SK-N-SH (cell line): ENCODE measurements at regions not wholly inside any gene's neighbourhood (a gene's known extent, or its start where the extent isn't known, plus 50 kb on each side); places are given as distances from the start of the nearest gene placed in this dataset.
A peak's percentile ranks its signal among the peaks of the same experiment; 100 is the strongest.

Experiments
- CTCF ChIA-PET: fragments of 300-600, 350-600 bp; formaldehyde crosslinking; extraction: SDS; loops from one replicate; lab custom pipeline; 2021; lab: Yijun Ruan, JAX
- POLR2A ChIA-PET: fragments of 350-600 bp; sonication (Branson Sonifier 250); formaldehyde crosslinking; extraction: SDS; loops from one replicate; lab custom pipeline; 2020; ENCODE audit warnings: antibody characterized with exemption, inconsistent platforms; lab: Yijun Ruan, JAX
- DNase-seq: peaks from one replicate; pipeline ENCODE4 v3.0.0; 2012
- H2AFZ ChIP-seq: fragments of 200-600 bp; sonication (generic); 2 replicates; pipeline ENCODE4 v1.8.1; 2016; ENCODE audit warnings: antibody characterized with exemption, mild to moderate bottlenecking, low read depth
- H3F3A ChIP-seq: fragments of 200-600 bp; sonication (generic); replicated peaks from 2 replicates; pipeline ENCODE3; 2016; ENCODE audit warnings: antibody characterized with exemption, mild to moderate bottlenecking; ENCODE audit not compliant: insufficient read depth
- H3K27ac ChIP-seq, 2 experiments: fragments of 200-500 bp in 1 of 2; fragments of 200-600 bp in 1 of 2; sonication (Bioruptor generic) in 1 of 2; sonication (generic), shearing (Covaris generic) in 1 of 2; 2 replicates each; pipeline versions ENCODE4 v1.5.1 to v1.6.1; 2014 to 2016; ENCODE audit warnings: low read depth in 2 of 2, inconsistent platforms in 1 of 2, low read length in 1 of 2, mild to moderate bottlenecking in 1 of 2, mixed read lengths in 1 of 2
- H3K27me3 ChIP-seq: fragments of 200-600 bp; sonication (generic), shearing (Covaris generic); 2 replicates; pipeline ENCODE4 v1.6.1; 2016; ENCODE audit warnings: mixed run types; ENCODE audit not compliant: insufficient read depth
- H3K36me3 ChIP-seq, 2 experiments: fragments of 200-500 bp in 1 of 2; fragments of 200-600 bp in 1 of 2; sonication (Bioruptor generic) in 1 of 2; sonication (generic) in 1 of 2; replicated peaks in 1 of 2; 2 replicates each; pipeline versions ENCODE3 to v1.5.1; 2014 to 2016; ENCODE audit warnings: low read length in 1 of 2, mild to moderate bottlenecking in 1 of 2; ENCODE audit not compliant: insufficient read depth in 2 of 2, control insufficient read depth in 1 of 2
- H3K4me1 ChIP-seq, 2 experiments: fragments of 200-500 bp in 1 of 2; fragments of 200-600 bp in 1 of 2; sonication (Bioruptor generic) in 1 of 2; sonication (generic), shearing (Covaris generic) in 1 of 2; 2 replicates each; pipeline versions ENCODE4 v1.5.1 to v1.6.1; 2014 to 2016; ENCODE audit warnings: low read depth in 1 of 2, low read length in 1 of 2, mixed run types in 1 of 2; ENCODE audit not compliant: insufficient read depth in 2 of 2, control insufficient read depth in 1 of 2
- H3K4me2 ChIP-seq: fragments of 200-600 bp; sonication (generic), shearing (Covaris generic); 2 replicates; pipeline ENCODE4 v1.6.1; 2017; ENCODE audit warnings: mixed run types
- H3K4me3 ChIP-seq, 2 experiments: fragments of 200-500 bp in 1 of 2; fragments of 200-600 bp in 1 of 2; sonication (Bioruptor generic) in 1 of 2; sonication (generic), shearing (Covaris generic) in 1 of 2; 2 replicates each; pipeline versions ENCODE4 v1.5.1 to v1.8.1; 2014 to 2016; ENCODE audit warnings: low read depth in 2 of 2, inconsistent platforms in 1 of 2, low read length in 1 of 2, mild to moderate bottlenecking in 1 of 2, mixed read lengths in 1 of 2, moderate library complexity in 1 of 2
- H3K79me2 ChIP-seq: fragments of 200-600 bp; sonication (generic); 2 replicates; pipeline ENCODE4 v1.8.1; 2017; ENCODE audit warnings: mild to moderate bottlenecking; ENCODE audit not compliant: insufficient read depth
- H3K9ac ChIP-seq: fragments of 200-600 bp; sonication (generic); 2 replicates; pipeline ENCODE4 v1.6.1; 2017; ENCODE audit warnings: mixed run types
- H3K9me2 ChIP-seq: fragments of 200-600 bp; sonication (generic); 2 replicates; pipeline ENCODE4 v1.6.1; 2017; ENCODE audit warnings: mixed run types
- H3K9me3 ChIP-seq: fragments of 200-600 bp; sonication (generic); 2 replicates; pipeline ENCODE4 v1.6.1; 2017; ENCODE audit warnings: mixed run types, mild to moderate bottlenecking, moderate library complexity
- H4K20me1 ChIP-seq: fragments of 200-600 bp; sonication (generic); 2 replicates; pipeline ENCODE4 v1.6.1; 2017; ENCODE audit warnings: mild to moderate bottlenecking, mixed run types; ENCODE audit not compliant: insufficient read depth
- CHD2 ChIP-seq: fragments of 150-350 bp; IDR thresholded peaks from 2 replicates; pipeline ENCODE4 v1.6.1; 2018; ENCODE audit warnings: low read length; ENCODE audit not compliant: partially characterized antibody
- CTCF ChIP-seq: fragments of 200-600 bp; sonication (generic); IDR thresholded peaks from 2 replicates; pipeline ENCODE4 v1.6.1; 2017; ENCODE audit warnings: antibody characterized with exemption, mild to moderate bottlenecking, moderate library complexity
- EP300 ChIP-seq, 2 experiments: IDR thresholded peaks; 2 replicates each; pipeline versions ENCODE4 v1.4.0 to v1.6.1; 2012; ENCODE audit warnings: borderline replicate concordance in 1 of 2, low read depth in 1 of 2, low read length in 1 of 2
- EZH2phosphoT487 ChIP-seq: fragments of 200-600 bp; sonication (generic); IDR thresholded peaks from 2 replicates; pipeline ENCODE4 v1.6.1; 2017; ENCODE audit warnings: low read depth, mixed run types, mild to moderate bottlenecking, antibody characterized with exemption, moderate library complexity, borderline replicate concordance
- GABPA ChIP-seq: IDR thresholded peaks from 2 replicates; pipeline ENCODE4 v1.4.0; 2012; ENCODE audit warnings: low read depth, mild to moderate bottlenecking
- GATA2 ChIP-seq: sonication (generic); formaldehyde crosslinking; IDR thresholded peaks from 2 replicates; pipeline ENCODE4 v1.5.0; 2020; ENCODE audit warnings: mild to moderate bottlenecking, missing genetic modification reagents
- MXI1 ChIP-seq: IDR thresholded peaks from 2 replicates; pipeline ENCODE4 v1.6.1; 2012; ENCODE audit warnings: mild to moderate bottlenecking, low read depth, low read length, improper control_type of control experiment
- RAD21 ChIP-seq: IDR thresholded peaks from 2 replicates; pipeline ENCODE4 v1.6.1; 2012; ENCODE audit warnings: mild to moderate bottlenecking, low read length
- SIN3A ChIP-seq: IDR thresholded peaks from 2 replicates; pipeline ENCODE4 v1.6.1; 2012; ENCODE audit warnings: low read depth, mild to moderate bottlenecking, low read length, moderate library complexity, borderline replicate concordance
- USF2 ChIP-seq: fragments of 150-350 bp; IDR thresholded peaks from 2 replicates; pipeline ENCODE4 v1.6.1; 2017; ENCODE audit warnings: antibody characterized with exemption, low read length, low read depth, borderline replicate concordance
- YY1 ChIP-seq: IDR thresholded peaks from 2 replicates; pipeline ENCODE4 v1.4.0; 2012; ENCODE audit warnings: low read depth, mild to moderate bottlenecking
- ZBTB33 ChIP-seq: IDR thresholded peaks from 2 replicates; pipeline ENCODE4 v1.4.0; 2012; ENCODE audit warnings: low read depth, borderline replicate concordance
- WGBS: methylation state at CpG from one replicate; pipeline ENCODE4 v1.1.6; 2017; ENCODE audit warnings: low lambda C conversion rate; 5-methylcytosine and 5-hydroxymethylcytosine counted together
- TF ChIP-seq, protein P1 (sequence below): IDR thresholded peaks from 2 replicates; pipeline ENCODE4 v1.4.0; 2012; ENCODE audit warnings: low read depth

GRCh38 chr16:87198881-87199280 lies 118.3 kb downstream of the C16orf95 start:
- H3K27ac ChIP-seq: no peak overlapping the region
- TF ChIP-seq RAD21: no peak
- no peak for TF ChIP-seq CTCF
- no peak for TF ChIP-seq GABPA
- no peak for TF ChIP-seq EZH2phosphoT487
- TF ChIP-seq MXI1: no peak
- TF ChIP-seq, protein P1, sequence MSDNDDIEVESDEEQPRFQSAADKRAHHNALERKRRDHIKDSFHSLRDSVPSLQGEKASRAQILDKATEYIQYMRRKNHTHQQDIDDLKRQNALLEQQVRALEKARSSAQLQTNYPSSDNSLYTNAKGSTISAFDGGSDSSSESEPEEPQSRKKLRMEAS: no peak
- no peak for TF ChIP-seq GATA2 (CRISPR knock-in tag)
- TF ChIP-seq YY1: no peak
- no peak for TF ChIP-seq ZBTB33
- TF ChIP-seq EP300 (IDR thresholded peaks at IDR 0.05; ENCODE audit: borderline replicate concordance in 1 of 2, low read depth in 1 of 2, low read length in 1 of 2): no peak
- H2AFZ ChIP-seq: no peak overlapping the region
- no peak overlapping the region for H3K4me2 ChIP-seq
- no peaks in the 10 kb centered on the region for H3K9me2 ChIP-seq
- H3K79me2 ChIP-seq: no peaks in the 10 kb centered on the region
- H3F3A ChIP-seq: no peaks in the 10 kb centered on the region
- POLR2A ChIA-PET: no interaction called here
- no peak overlapping the region for H3K4me3 ChIP-seq
- no peaks in the 10 kb centered on the region for H4K20me1 ChIP-seq
- H3K36me3 ChIP-seq: no peaks in the 10 kb centered on the region
- peaks cover 0 to 2% of the 10 kb centered on the region in 2 experiments; a peak in 1 of 4 replicates for H3K4me1 ChIP-seq
- DNase-seq: peak; percentile 37
- CTCF ChIA-PET: no interaction called here
- no peaks in the 10 kb centered on the region for H3K9me3 ChIP-seq
- WGBS: 28% methylated on average over 7 of the region's 8 CpGs
- peaks cover 58% of the 10 kb centered on the region; the same call in 1 of the 2 replicates for H3K27me3 ChIP-seq
- H3K9ac ChIP-seq: no peak overlapping the region

GRCh38 chr16:87199379-87199778 lies 117.8 kb downstream of the C16orf95 start:
- Histone ChIP-seq H3K27me3 (peaks cover 53% of the 10 kb centered on the region; the same call in 1 of the 2 replicates), H4K20me1 (no peaks in the 10 kb centered on the region), H3K4me1 (peaks cover 0 to 2% of the 10 kb centered on the region in 2 experiments; a peak in 1 of 4 replicates)
- 68% methylated on average over 3 of the region's 3 CpGs for WGBS
- POLR2A ChIA-PET: no interaction called here
- TF ChIP-seq SIN3A: no peak
- TF ChIP-seq USF2: no peak
- TF ChIP-seq, protein P1: no peak
- no peak for TF ChIP-seq CHD2
- TF ChIP-seq, all 33 proteins: peak for 0
- H3K27ac ChIP-seq: no peak overlapping the region
- no peak overlapping the region for H3K9ac ChIP-seq
- H3K4me3 ChIP-seq: no peak overlapping the region
- H3K4me2 ChIP-seq: no peak overlapping the region
- no peaks in the 10 kb centered on the region for H3K79me2 ChIP-seq
- CTCF ChIA-PET: interaction anchor here (4.7 kb wide), 1 partner anchor 80 kb away, joined by 79 read pairs; no protein-coding TSS in a partner anchor
- H3K9me3 ChIP-seq: no peaks in the 10 kb centered on the region
- H3K9me2 ChIP-seq: no peaks in the 10 kb centered on the region
- no peak overlapping the region for H2AFZ ChIP-seq
- DNase-seq: no peak
- no peaks in the 10 kb centered on the region for H3F3A ChIP-seq
- no peaks in the 10 kb centered on the region for H3K36me3 ChIP-seq
